Mucosa of stomach (tissue), 1 donor: ENCODE measurements at regions not wholly inside any gene's neighbourhood (a gene's known extent, or its start where the extent isn't known, plus 50 kb on each side); places are given as distances from the start of the nearest gene placed in this dataset.

Experiments used
- H3K27me3 ChIP-seq: one replicate; pipeline ENCODE4 v1.7.0; 2013; ENCODE audit warnings: mild to moderate bottlenecking, low read length; ENCODE audit not compliant: control insufficient read depth, insufficient read depth
- H3K36me3 ChIP-seq: one replicate; pipeline ENCODE4 v1.7.0; 2013; ENCODE audit warnings: low read length; ENCODE audit not compliant: control insufficient read depth, insufficient read depth
- H3K4me1 ChIP-seq: one replicate; pipeline ENCODE4 v1.7.0; 2013; ENCODE audit warnings: mild to moderate bottlenecking, low read length; ENCODE audit not compliant: control insufficient read depth, insufficient read depth
- H3K4me3 ChIP-seq: one replicate; pipeline ENCODE4 v1.7.0; 2013; ENCODE audit warnings: low read length
- H3K9ac ChIP-seq: one replicate; pipeline ENCODE4 v1.7.0; 2013; ENCODE audit warnings: mild to moderate bottlenecking, low read length, moderate library complexity
- H3K9me3 ChIP-seq: one replicate; pipeline ENCODE4 v1.7.0; 2013; ENCODE audit warnings: mild to moderate bottlenecking, low read length, moderate library complexity; ENCODE audit not compliant: control insufficient read depth
- donor health status: Pancreatic carcinoma.

GRCh38 chr12:34400986-34401658 lies 378.8 kb downstream of the ALG10 start:
- no peak overlapping the region for H3K9ac ChIP-seq
- H3K4me3 ChIP-seq = no peak overlapping the region
- no peaks in the 10 kb centered on the region for H3K9me3 ChIP-seq
- no peaks in the 10 kb centered on the region for H3K36me3 ChIP-seq
- no peaks in the 10 kb centered on the region for H3K4me1 ChIP-seq
- no peaks in the 10 kb centered on the region for H3K27me3 ChIP-seq

- Histone ChIP-seq H3K4me1 (no peaks in the 10 kb centered on the region), H3K4me3 (no peak overlapping the region), H3K36me3 (no peaks in the 10 kb centered on the region), H3K27me3 (no peaks in the 10 kb centered on the region), H3K9me3 (no peaks in the 10 kb centered on the region), H3K9ac (no peak overlapping the region)
Measured at GRCh38 chr12:34401659-34402227, 379.4 kb downstream of the ALG10 start.

GRCh38 chr12:34402228-34402898 lies 380.1 kb downstream of the ALG10 start:
- no peaks in the 10 kb centered on the region for H3K27me3 ChIP-seq
- H3K36me3 ChIP-seq = no peaks in the 10 kb centered on the region
- H3K9me3 ChIP-seq = no peaks in the 10 kb centered on the region
- no peak overlapping the region for H3K4me3 ChIP-seq
- no peak overlapping the region for H3K9ac ChIP-seq
- no peaks in the 10 kb centered on the region for H3K4me1 ChIP-seq

GRCh38 chr12:34402899-34403705 lies 380.8 kb downstream of the ALG10 start:
- no peak overlapping the region for H3K4me3 ChIP-seq
- H3K9ac ChIP-seq = no peak overlapping the region
- no peaks in the 10 kb centered on the region for H3K9me3 ChIP-seq
- H3K36me3 ChIP-seq = no peaks in the 10 kb centered on the region
- H3K27me3 ChIP-seq = no peaks in the 10 kb centered on the region
- H3K4me1 ChIP-seq = no peaks in the 10 kb centered on the region

GRCh38 chr12:34403706-34404376 lies 381.5 kb downstream of the ALG10 start:
- H3K4me3 ChIP-seq = no peak overlapping the region
- no peaks in the 10 kb centered on the region for H3K9me3 ChIP-seq

GRCh38 chr12:34404377-34405285 lies 382.3 kb downstream of the ALG10 start:
- Histone ChIP-seq H3K9ac (no peak overlapping the region), H3K4me1 (no peaks in the 10 kb centered on the region), H3K27me3 (no peaks in the 10 kb centered on the region), H3K4me3 (no peak overlapping the region), H3K36me3 (no peaks in the 10 kb centered on the region), H3K9me3 (no peaks in the 10 kb centered on the region)

More at GRCh38 chr12:34403706-34404376, 381.5 kb downstream of the ALG10 start:
- H3K9ac ChIP-seq = no peak overlapping the region
- H3K27me3 ChIP-seq = no peaks in the 10 kb centered on the region
- H3K36me3 ChIP-seq = no peaks in the 10 kb centered on the region
- no peaks in the 10 kb centered on the region for H3K4me1 ChIP-seq

- no peaks in the 10 kb centered on the region for H3K9me3 ChIP-seq
- no peaks in the 10 kb centered on the region for H3K27me3 ChIP-seq
- H3K4me1 ChIP-seq = no peaks in the 10 kb centered on the region
- H3K9ac ChIP-seq = no peak overlapping the region
- H3K36me3 ChIP-seq = no peaks in the 10 kb centered on the region
- H3K4me3 ChIP-seq = no peak overlapping the region
Measured at GRCh38 chr12:34405286-34406227, 383.3 kb downstream of the ALG10 start.

GRCh38 chr12:34406228-34406995 lies 384.1 kb downstream of the ALG10 start:
- H3K9me3 ChIP-seq = no peaks in the 10 kb centered on the region
- no peak overlapping the region for H3K4me3 ChIP-seq
- H3K27me3 ChIP-seq = no peaks in the 10 kb centered on the region
- H3K4me1 ChIP-seq = no peaks in the 10 kb centered on the region
- H3K9ac ChIP-seq = no peak overlapping the region
- no peaks in the 10 kb centered on the region for H3K36me3 ChIP-seq

- no peak overlapping the region for H3K9ac ChIP-seq
- no peaks in the 10 kb centered on the region for H3K27me3 ChIP-seq
- no peak overlapping the region for H3K4me3 ChIP-seq
- H3K36me3 ChIP-seq = no peaks in the 10 kb centered on the region
- no peaks in the 10 kb centered on the region for H3K4me1 ChIP-seq
- H3K9me3 ChIP-seq = no peaks in the 10 kb centered on the region
Measured at GRCh38 chr12:34406996-34407300, 384.7 kb downstream of the ALG10 start.

- Histone ChIP-seq H3K36me3 (no peaks in the 10 kb centered on the region), H3K27me3 (no peaks in the 10 kb centered on the region), H3K9me3 (no peaks in the 10 kb centered on the region)
Measured at GRCh38 chr12:34407813-34408212, 385.5 kb downstream of the ALG10 start.

More at GRCh38 chr12:34407813-34408212, 385.5 kb downstream of the ALG10 start:
- H3K4me1 ChIP-seq = no peaks in the 10 kb centered on the region
- H3K4me3 ChIP-seq = no peak overlapping the region
- no peak overlapping the region for H3K9ac ChIP-seq
